Posterior vena cava (tissue), 2 donors: ENCODE measurements at regions not wholly inside any gene's neighbourhood (a gene's known extent, or its start where the extent isn't known, plus 50 kb on each side); places are given as distances from the start of the nearest gene placed in this dataset.

ENCODE experiments used
- DNase-seq: peaks from one replicate; pipeline ENCODE4 v3.0.0-alpha.2; 2020; ENCODE audit warnings: low spot score
- intact Hi-C, 2 donors: fragments of 100-400 bp; cut with DNase I; formaldehyde crosslinking; loops; one replicate each; pipeline versions ENCODE4 v1.14.1 to v1.14.2; 2022 to 2023
- donor health status: DM: yes; HTN: yes; CAD: no.
- donor health status: DM: yes; HTN: yes; CAD: no.

DNA sequence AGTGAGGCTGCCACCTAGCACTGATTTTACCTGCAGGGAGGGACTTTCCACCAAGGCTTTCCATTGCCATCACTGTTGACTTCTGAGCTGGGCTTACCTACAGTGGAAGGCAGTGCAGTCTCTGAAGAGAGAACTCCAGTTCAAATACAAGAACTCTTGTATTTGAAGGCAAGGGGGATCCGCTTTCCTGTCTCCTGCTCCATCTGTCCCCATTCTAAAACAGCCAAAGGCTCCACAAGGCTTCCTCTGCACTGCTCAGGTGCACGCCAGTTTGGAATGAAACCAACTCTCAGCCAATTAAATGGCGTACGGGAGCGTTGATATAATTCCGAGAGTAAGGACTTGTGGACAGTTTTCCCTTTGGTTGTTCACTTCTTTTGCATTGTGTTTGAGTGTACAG is 66.0 kb upstream of the CXCL14 start:
- intact Hi-C loops = no loop called here
- no peak for DNase-seq

DNA sequence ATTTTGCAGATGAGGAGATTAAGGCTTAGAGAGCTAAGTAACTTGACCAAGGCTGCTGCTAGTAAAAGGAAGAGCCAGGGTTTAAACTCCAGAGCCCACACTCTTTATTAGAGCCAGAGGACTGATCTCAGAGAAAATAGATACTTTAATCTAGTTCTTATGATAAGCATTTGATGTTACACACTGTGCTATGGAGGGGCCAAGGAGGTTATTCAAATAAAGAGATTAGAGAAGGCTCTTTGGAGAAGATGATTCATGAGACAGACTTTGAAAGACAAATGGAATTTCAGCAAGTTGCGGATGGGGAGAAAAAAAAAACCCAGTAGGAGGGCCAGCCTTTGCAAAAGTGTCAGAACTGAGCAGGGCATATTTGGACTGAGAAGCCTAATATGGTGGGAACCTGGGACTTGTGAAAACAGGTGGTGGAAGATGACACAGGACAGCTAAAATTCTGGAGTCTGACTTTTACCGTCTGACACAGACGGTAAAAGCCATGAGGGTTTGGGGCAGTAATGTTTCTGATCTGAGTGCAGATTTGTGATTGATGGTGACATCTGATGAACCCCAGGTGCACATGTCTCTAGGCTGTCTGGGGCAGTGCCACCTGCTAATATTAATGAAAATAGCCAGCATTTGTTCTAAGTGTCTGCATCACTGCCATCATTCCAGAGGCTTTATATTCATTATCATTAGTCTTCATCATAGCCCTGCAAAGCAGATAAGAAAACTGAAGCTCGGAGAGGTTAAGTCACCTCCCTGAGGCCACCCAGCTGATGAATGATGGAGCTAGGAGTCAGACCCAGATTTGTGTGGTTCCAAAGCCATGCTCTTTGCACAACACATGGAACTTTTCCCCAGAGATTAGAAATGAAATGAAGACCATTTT is 65.3 kb upstream of the CXCL14 start:
- intact Hi-C loops = no loop called here
- no peak for DNase-seq

DNA sequence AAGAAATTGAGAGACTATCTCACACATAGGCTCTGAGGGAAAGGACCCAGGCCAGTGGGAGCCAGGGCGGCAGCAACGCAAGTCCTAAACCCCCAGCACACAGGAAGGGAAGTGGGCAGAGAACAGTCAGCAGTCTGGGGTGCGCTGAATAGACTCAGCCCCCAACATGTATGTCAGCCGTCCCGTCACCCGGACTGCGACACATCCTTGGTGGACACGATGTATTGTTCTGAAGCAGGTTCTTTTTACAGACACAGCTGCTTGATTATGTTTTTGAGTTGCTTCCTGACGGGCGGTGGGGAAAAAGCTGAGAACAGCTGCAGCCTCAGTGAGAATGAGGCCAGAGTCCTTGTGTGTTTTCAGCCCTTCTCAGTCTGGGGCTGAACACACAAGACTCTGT is 64.1 kb upstream of the CXCL14 start:
- DNase-seq = no peak
- intact Hi-C loops = no loop called here

DNA sequence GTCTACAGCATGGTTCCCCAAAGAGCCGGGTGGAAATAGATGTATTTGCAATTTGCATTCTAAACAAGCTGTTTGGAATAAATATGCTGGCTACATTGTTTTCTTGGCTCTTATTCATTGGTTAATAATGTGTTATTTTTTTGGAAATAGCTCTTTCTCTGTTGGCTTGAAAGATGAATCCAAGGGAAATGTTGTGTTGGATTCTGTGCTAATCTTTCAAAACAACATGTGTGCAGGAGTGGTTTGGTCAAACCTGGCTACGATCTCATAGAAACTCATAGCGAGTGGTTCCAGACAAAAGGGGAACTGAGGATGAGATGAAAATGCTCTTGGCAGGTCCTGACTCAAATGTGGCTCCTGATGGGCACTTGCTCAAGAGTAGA is 63.7 kb upstream of the CXCL14 start:
- no peak for DNase-seq
- intact Hi-C loops = no loop called here

DNA sequence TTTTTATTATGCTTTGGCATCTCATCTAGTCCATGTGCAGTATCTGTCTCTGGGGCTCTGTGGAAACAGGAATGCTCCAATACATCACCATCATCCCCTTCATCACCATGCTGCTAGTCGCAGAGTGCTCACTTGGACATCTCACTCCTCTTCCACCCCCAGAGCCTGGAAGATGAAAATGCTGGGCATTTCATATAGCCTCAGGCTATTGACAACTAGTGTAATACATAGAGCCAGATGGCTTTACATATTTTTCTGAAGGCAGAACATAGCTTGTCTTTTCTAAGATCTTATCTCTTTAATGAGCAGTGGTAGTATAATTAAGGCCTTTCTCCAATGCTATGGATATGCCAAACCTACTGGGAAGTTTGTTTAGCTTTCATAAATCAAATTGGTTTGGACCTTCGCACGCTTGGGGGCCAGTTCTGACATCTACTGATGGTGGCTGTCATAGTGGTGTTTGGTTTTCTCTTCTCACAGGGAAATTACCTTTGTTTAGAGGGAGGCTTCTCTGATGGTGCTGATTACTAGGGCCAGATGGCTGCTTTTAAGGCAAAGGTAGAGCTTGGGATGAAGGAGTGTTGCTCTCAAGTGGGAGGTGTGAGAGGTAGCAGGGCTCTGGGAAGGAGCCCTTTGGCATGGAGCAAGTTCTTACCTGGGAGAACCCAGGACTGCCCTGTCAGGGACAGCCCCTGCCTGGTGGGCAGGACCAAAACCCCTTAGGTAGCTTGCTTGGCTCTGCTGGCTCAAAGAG is 63.1 kb upstream of the CXCL14 start:
- DNase-seq = no peak
- intact Hi-C loops = no loop called here

DNA sequence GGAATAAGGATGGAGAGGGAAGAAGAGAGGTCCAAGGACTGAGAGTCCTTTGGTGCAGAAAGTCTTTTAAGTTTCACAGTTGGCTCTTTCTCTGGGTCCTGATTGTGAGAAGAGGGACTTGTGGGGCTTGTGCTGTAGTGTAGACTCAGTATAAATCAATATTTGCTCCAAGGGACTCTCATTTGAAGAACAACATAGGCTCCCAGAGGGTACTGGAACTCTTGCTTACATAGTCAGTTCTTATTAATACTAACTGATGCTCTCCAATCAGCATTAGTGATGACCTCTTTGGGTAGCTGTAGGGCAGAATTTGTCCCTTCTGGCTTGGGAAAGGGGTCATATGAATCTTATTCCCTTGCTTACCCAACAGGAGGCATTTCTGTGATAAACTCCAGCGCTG is 62.5 kb upstream of the CXCL14 start:
- no peak for DNase-seq
- intact Hi-C loops = no loop called here

DNA sequence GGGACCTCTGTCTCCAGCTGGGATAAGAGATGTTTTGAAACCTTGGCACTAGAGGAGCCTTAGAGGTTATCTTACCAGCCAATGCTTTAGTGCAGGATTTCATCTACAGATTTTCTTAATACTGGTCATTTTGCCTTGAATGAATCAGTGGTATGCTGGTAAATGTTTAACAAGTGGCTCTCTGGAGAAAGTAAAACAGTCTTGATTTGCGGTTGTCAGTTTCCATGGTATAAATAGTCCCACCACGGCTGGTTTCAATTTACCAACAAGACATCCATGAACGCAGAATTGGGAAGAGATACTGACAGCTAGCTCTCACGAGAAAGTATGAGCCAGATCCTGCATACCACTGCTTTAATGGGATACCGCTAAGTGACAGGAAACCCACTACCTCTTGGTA is 56.7 kb upstream of the CXCL14 start:
- intact Hi-C loops = no loop called here

DNA sequence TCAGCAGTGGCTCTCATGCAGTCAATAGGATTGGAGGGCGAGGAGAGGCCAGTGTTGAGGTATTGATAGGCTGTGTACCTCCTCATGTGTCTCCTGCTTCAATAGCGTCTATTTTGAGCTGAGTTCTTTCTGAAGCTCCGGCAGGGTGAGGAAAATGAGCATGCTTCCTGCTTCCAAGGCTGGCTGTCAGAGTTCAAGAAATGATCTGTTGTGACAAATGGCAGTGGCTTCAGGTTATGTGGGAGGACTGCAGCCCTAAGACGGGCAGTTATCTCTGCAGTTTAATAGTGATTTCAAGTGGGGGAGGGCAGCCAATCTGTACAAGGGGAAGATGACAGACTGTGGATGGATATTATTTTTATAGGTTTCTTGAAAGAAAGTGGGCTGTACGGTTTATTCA is 54.0 kb upstream of the CXCL14 start:
- intact Hi-C loops = no loop called here
- no peak for DNase-seq

More for the DNA sequence above, 56.7 kb upstream of the CXCL14 start:
- no peak for DNase-seq

DNA sequence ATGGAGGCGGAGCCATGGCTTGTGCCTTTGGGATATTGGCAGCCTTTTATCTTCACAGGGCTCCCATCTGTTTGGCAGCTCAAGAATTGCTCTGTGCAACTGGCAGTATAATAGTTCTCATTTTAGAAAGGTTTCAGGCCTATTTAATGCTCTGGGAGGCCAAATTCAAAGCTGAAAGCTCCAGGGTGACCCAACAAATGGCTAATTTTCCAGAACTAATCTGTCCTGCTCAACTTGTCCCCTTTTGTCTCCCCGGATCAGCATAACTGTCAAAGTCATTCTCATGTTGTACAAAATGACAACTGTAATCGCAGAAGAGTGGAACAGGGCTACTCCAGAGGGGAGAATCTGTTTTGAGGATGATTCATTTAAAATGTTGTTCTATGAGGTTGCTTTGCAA is 52.6 kb upstream of the CXCL14 start:
- intact Hi-C loops = no loop called here
- DNase-seq = no peak

DNA sequence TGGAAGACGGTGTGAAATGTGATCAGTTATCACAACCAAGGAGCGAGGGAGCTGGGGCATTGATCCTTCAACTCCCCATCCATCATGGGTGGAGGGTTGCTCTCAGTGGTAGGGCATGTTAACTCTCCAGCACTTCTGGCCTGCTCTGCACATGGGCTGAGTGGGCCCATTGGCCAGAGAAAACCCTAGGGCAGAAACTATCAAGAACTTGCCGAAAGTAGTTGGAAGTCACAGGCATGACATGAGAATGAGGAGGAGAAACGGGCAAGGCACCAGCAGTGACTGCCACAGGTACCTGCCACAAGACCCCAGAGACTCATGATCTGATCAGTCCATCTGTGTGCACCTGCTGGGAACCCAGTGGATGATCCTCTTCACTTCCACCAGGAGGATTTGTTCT is 50.9 kb upstream of the CXCL14 start:
- DNase-seq = no peak
- intact Hi-C loops = no loop called here

DNA sequence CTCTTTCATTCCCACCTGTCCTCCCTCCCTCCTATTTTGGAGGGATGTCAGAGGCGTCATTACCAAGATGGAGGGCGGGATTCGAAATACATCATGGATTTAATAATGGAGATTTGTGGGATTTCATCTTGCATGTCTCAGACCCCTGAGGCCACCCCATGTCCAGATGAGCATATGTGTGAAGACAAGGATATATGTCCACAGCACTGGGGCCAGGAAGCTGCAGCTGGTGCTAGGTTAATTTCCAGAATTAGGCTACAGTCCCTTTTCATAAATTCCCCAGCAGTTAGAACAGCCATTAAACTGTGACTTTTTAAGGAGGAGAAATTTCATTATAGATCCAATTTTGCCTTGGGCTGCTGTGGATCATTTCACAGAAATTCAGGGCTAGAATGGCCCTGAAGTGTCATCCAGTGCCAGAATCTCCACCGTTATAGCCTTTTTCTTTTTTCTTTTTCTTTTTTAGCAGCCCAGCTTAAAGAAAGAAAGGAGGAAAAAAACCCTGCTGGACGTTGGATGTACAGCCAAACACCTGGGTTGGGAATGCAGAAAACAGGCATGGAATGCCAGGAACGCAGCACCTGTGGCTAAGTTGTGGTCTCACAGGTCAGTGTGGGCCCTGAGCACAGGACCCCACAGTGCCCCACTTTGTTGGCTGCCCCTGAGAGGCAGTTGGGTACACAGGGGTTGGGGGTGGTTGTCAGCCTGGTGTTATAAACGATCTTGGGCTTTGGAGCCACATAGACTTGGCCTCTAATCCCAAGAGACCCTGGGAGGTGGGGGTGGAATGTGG is 50.2 kb upstream of the CXCL14 start:
- intact Hi-C loops = no loop called here
- DNase-seq = no peak
